HepG2 (cell line): ENCODE measurements at regions not wholly inside any gene's neighbourhood (a gene's known extent, or its start where the extent isn't known, plus 50 kb on each side); places are given as distances from the start of the nearest gene placed in this dataset.

Source experiments
- ATAC-seq: fragments of 200-7000 bp; cut with Tn5 transposase; 3 replicates; pipeline ENCODE4 v1.9.1; 2020; ENCODE audit warnings: mild to moderate bottlenecking, moderate library complexity
- BruUV-seq: library from RNA; stranded (reverse); fragments of 400-500 nt; replicated peaks from 2 replicates; lab custom pipeline; 2021; lab: Mats Ljungman, UMichigan
- CTCF ChIA-PET: fragments of 300-600 bp; formaldehyde crosslinking; extraction: SDS; loops from one replicate; lab custom pipeline; 2021; ENCODE audit warnings: low total read pairs, inconsistent platforms, low intra/inter-chr PET ratio; lab: Yijun Ruan, JAX
- POLR2A ChIA-PET: fragments of 350-600 bp; sonication (Branson Sonifier 250); formaldehyde crosslinking; loops from one replicate; lab custom pipeline; 2020; ENCODE audit warnings: antibody characterized with exemption, inconsistent platforms; lab: Yijun Ruan, JAX
- DNase-seq: peaks from one replicate; pipeline ENCODE4 v3.0.0-alpha.2; 2015; ENCODE audit warnings: low spot score
- FAIRE-seq: peaks from 3 replicates; lab custom pipeline; 2011; peaks lifted over from hg19 to GRCh38; lab: Jason Lieb, UNC
- H2AFZ ChIP-seq: one replicate; pipeline ENCODE4 v1.6.1; 2011; ENCODE audit warnings: low read length, inconsistent platforms
- H3K27ac ChIP-seq: fragments of 300-600 bp; 3 replicates; pipeline ENCODE4 v1.8.0; 2011; ENCODE audit warnings: mixed run types, mild to moderate bottlenecking, mixed read lengths, low read length, inconsistent platforms; ENCODE audit not compliant: insufficient read depth; ENCODE audit errors: extremely low read length
- H3K27me3 ChIP-seq, 2 experiments: fragments of 200-600 bp in 1 of 2; 2 replicates in 1 of 2; 3 replicates in 1 of 2; pipeline versions ENCODE4 v1.6.0 to v1.8.0; 2011; ENCODE audit warnings: low read length in 2 of 2, mild to moderate bottlenecking in 2 of 2, moderate library complexity in 2 of 2, inconsistent platforms in 1 of 2; ENCODE audit not compliant: insufficient read depth in 2 of 2, control insufficient read depth in 1 of 2
- H3K36me3 ChIP-seq, 2 experiments: fragments of 200-600 bp in 1 of 2; replicated peaks in 1 of 2; 2 replicates in 1 of 2; 3 replicates in 1 of 2; pipeline versions ENCODE4 v1.5.1 to v1.8.0; 2011; ENCODE audit warnings: low read length in 2 of 2, inconsistent platforms in 1 of 2; ENCODE audit not compliant: insufficient read depth in 2 of 2, control insufficient read depth in 1 of 2
- H3K4me1 ChIP-seq: 2 replicates; pipeline ENCODE4 v1.5.1; 2012; ENCODE audit warnings: low read length, inconsistent platforms; ENCODE audit not compliant: insufficient read depth
- H3K4me2 ChIP-seq: 2 replicates; pipeline ENCODE4 v1.6.0; 2011; ENCODE audit warnings: low read depth, low read length, inconsistent platforms
- H3K4me3 ChIP-seq, 3 experiments: fragments of 200-600 bp in 1 of 3; sonication (generic), shearing (Covaris generic) in 1 of 3; replicated peaks in 1 of 3; 2 replicates each; pipeline ENCODE4 v1.5.1; 2011 to 2016; ENCODE audit warnings: low read length in 3 of 3, inconsistent platforms in 2 of 3, low read depth in 2 of 3, mild to moderate bottlenecking in 2 of 3, control low read depth in 1 of 3, mixed read lengths in 1 of 3; ENCODE audit not compliant: insufficient read depth in 1 of 3
- H3K79me2 ChIP-seq: one replicate; pipeline ENCODE4 v1.6.1; 2011; ENCODE audit warnings: low read length, inconsistent platforms; ENCODE audit not compliant: insufficient read depth
- H3K9ac ChIP-seq: 2 replicates; pipeline ENCODE4 v1.6.0; 2011; ENCODE audit warnings: mild to moderate bottlenecking, low read depth, low read length, inconsistent platforms; ENCODE audit not compliant: insufficient read depth
- H3K9me3 ChIP-seq: 2 replicates; pipeline ENCODE4 v1.5.1; 2012; ENCODE audit warnings: mild to moderate bottlenecking, low read length
- H4K20me1 ChIP-seq: 2 replicates; pipeline ENCODE4 v1.6.0; 2011; ENCODE audit warnings: inconsistent platforms, mild to moderate bottlenecking, low read length, moderate library complexity; ENCODE audit not compliant: insufficient read depth
- CEBPB ChIP-seq: IDR thresholded peaks from 2 replicates; pipeline ENCODE4 v1.6.1; 2011; ENCODE audit warnings: low read depth, low read length, improper control_type of control experiment, borderline replicate concordance
- CEBPG ChIP-seq: IDR thresholded peaks from 2 replicates; pipeline ENCODE4 v1.6.1; 2016
- HHEX ChIP-seq: IDR thresholded peaks from 2 replicates; pipeline ENCODE4 v1.6.1; 2016; ENCODE audit warnings: control low read depth
- HNF4A ChIP-seq: sonication (generic); formaldehyde crosslinking; IDR thresholded peaks from 2 replicates; pipeline ENCODE4 v1.4.0; 2020; ENCODE audit warnings: missing genetic modification reagents
- NR2F1 ChIP-seq, 2 experiments: fragments of 450-650 bp in 1 of 2; formaldehyde crosslinking in 1 of 2; IDR thresholded peaks; 2 replicates each; pipeline versions ENCODE4 v1.5.0 to v1.6.1; 2016 to 2020; ENCODE audit warnings: mild to moderate bottlenecking in 1 of 2, missing compliant biosample characterization in 1 of 2, missing genetic modification reagents in 1 of 2, moderate library complexity in 1 of 2
- NR2F2 ChIP-seq: IDR thresholded peaks from 2 replicates; pipeline ENCODE4 v1.6.1; 2012; ENCODE audit warnings: low read depth, inconsistent platforms, borderline replicate concordance
- NR2F6 ChIP-seq, 2 experiments: IDR thresholded peaks; 2 replicates each; pipeline ENCODE4 v1.6.1; 2016; ENCODE audit warnings: antibody characterized with exemption in 1 of 2, mild to moderate bottlenecking in 1 of 2
- PAX8 ChIP-seq: sonication (generic); formaldehyde crosslinking; IDR thresholded peaks from 2 replicates; pipeline ENCODE4 v1.8.0; 2022; ENCODE audit warnings: mild to moderate bottlenecking, missing genetic modification reagents, borderline replicate concordance
- PRPF4 ChIP-seq: fragments of 200-400 bp; formaldehyde crosslinking; IDR thresholded peaks from 2 replicates; pipeline ENCODE4 v1.6.1; 2016; ENCODE audit warnings: low read length, low read depth; ENCODE audit not compliant: poor library complexity, severe bottlenecking
- SMAD9 ChIP-seq: sonication (generic); formaldehyde crosslinking; IDR thresholded peaks from 2 replicates; pipeline ENCODE4 v1.5.1; 2020; ENCODE audit warnings: mild to moderate bottlenecking, missing genetic modification reagents
- WGBS: methylation state at CpG from one replicate; pipeline ENCODE4 v1.1.6; 2017; ENCODE audit warnings: low lambda C conversion rate; 5-methylcytosine and 5-hydroxymethylcytosine counted together
- in situ Hi-C: cut with HindIII; loops from 2 replicates; pipeline ENCODE4 v1.10.0; 2017; ENCODE audit warnings: low pct_unique_long_range_greater_than_20kb; ENCODE audit not compliant: extremely low pct_ligation_motif_present
- intact Hi-C: fragments of 100-400 bp; cut with micrococcal nuclease; formaldehyde crosslinking; loops from one replicate; pipeline ENCODE4 v1.10.0; 2022; ENCODE audit not compliant: unreplicated experiment

- TF ChIP-seq HNF4A (CRISPR knock-in tag): 0 out of 2 replicates have a peak, but pooled peaks have one; percentile 5
- peak; percentile 80 for TF ChIP-seq NR2F6 (IDR thresholded peaks at IDR 0.05)
- TF ChIP-seq NR2F6 (CRISPR knock-in tag; IDR thresholded peaks at IDR 0.05): peak; percentile 60
- no peak for TF ChIP-seq PRPF4
- 0 out of 2 replicates have a peak, but pooled peaks have one; percentile 27 for TF ChIP-seq CEBPG (CRISPR knock-in tag)
- TF ChIP-seq HHEX (CRISPR knock-in tag): peak; percentile 59; the same call in 1 of the 2 replicates
- TF ChIP-seq NR2F2: peak; percentile 74; the same call in 1 of the 2 replicates
- TF ChIP-seq PAX8 (CRISPR knock-in tag): no peak
- TF ChIP-seq NR2F1 (CRISPR knock-in tag; IDR thresholded peaks at IDR 0.05): peak in 1 of 2 experiments; percentile 64; a peak in 1 of 4 replicates
- TF ChIP-seq SMAD9 (CRISPR knock-in tag): no peak
- peak; percentile 15; the same call in 1 of the 2 replicates for TF ChIP-seq CEBPB
- WGBS: 5% methylated on average over 9 of the region's 10 CpGs
- Histone ChIP-seq H3K4me1 (no peaks in the 10 kb centered on the region), H3K4me3 (no peak overlapping the region), H2AFZ (no peak overlapping the region), H3K9me3 (no peaks in the 10 kb centered on the region; the same call in 1 of the 2 replicates), H3K27ac (no peak overlapping the region), H3K36me3 (no peaks in the 10 kb centered on the region), H3K9ac (no peak overlapping the region), H3K79me2 (no peaks in the 10 kb centered on the region), H3K4me2 (no peak overlapping the region), H3K27me3 (peaks cover 1 to 48% of the 10 kb centered on the region in 2 experiments; a peak in 2 of 5 replicates), H4K20me1 (no peaks in the 10 kb centered on the region)
- DNase-seq (no peak), FAIRE-seq (no peak), ATAC-seq (no peak)
- intact Hi-C loops: no loop called here
- POLR2A ChIA-PET: no interaction called here
- CTCF ChIA-PET: no interaction called here
- no TSS peak for BruUV-seq
- in situ Hi-C loops: no loop called here
Measured at GRCh38 chr9:126218359-126219125, 108.1 kb upstream of the MVB12B start.
